ENCODE measurements at regions not wholly inside any gene's neighbourhood (a gene's known extent, or its start where the extent isn't known, plus 50 kb on each side); places are given as distances from the start of the nearest gene placed in this dataset.
"Not testable (repeated sequence)": the region's sequence is repeated elsewhere in the genome, so short reads cannot be mapped to it uniquely, and the experiment has no call there.

DNA sequence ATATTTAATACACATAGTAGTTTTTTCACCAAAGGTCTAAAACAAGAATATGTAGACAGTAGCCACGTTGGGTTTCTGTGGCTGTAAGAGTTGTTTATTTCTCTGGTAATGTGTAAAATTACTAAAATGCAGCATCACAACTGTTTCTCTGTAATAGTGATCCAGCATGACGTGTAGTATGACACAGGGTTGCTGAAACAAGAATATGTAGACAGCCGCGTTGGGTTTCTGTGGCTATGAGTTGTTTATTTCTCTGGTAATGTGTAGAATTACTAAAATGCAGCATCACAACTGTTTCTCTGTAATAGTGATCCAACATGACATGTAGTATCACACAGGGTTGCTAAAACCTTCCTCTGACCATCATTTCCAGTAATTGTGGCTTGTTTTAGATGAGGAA, 153.6 kb upstream of the ZNF717 start:
- Histone ChIP-seq H3K4me3 (no peak overlapping the region), H3K4me1 (no peaks in the 10 kb centered on the region), H3K36me3 (no peaks in the 10 kb centered on the region), H3K27me3 (no peaks in the 10 kb centered on the region), H3K9me3 (no peaks in the 10 kb centered on the region), H3K27ac (no peak overlapping the region)
- intact Hi-C loops (cut with DNase I; ENCODE audit: low total_unique reads): no loop called here
- DNase-seq: no peak
- WGBS, 5 donors: 53 to 69% (median 63%) methylated on average over 4 of the region's 4 CpGs
- TF ChIP-seq POLR2A (IDR thresholded peaks at IDR 0.05): no peak
- TF ChIP-seq EP300 (IDR thresholded peaks at IDR 0.05): no peak
- no peak for TF ChIP-seq POLR2AphosphoS5 (IDR thresholded peaks at IDR 0.05)
- TF ChIP-seq, protein P1, sequence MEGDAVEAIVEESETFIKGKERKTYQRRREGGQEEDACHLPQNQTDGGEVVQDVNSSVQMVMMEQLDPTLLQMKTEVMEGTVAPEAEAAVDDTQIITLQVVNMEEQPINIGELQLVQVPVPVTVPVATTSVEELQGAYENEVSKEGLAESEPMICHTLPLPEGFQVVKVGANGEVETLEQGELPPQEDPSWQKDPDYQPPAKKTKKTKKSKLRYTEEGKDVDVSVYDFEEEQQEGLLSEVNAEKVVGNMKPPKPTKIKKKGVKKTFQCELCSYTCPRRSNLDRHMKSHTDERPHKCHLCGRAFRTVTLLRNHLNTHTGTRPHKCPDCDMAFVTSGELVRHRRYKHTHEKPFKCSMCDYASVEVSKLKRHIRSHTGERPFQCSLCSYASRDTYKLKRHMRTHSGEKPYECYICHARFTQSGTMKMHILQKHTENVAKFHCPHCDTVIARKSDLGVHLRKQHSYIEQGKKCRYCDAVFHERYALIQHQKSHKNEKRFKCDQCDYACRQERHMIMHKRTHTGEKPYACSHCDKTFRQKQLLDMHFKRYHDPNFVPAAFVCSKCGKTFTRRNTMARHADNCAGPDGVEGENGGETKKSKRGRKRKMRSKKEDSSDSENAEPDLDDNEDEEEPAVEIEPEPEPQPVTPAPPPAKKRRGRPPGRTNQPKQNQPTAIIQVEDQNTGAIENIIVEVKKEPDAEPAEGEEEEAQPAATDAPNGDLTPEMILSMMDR (IDR thresholded peaks at IDR 0.05): no peak

DNA sequence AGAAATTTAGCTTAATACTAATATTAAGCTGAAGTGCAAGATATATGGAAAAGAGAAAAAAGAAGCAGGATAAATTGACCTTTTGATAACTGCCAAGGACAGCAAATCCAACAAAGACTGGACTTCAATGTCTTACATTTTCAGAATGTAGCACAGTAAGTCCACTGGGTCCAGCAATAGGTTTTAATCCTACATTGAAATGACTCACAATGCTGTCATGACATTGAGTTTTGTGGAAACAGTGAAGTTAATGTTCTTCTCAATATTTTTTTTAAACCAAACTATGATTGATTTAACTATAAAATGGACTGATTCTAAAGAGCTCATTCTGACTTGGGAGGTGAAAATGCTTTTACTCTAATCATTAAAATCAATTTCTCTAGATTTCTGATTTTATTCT, 166.6 kb upstream of the ZNF717 start:
- intact Hi-C loops (cut with DNase I; ENCODE audit: low total_unique reads): no loop called here
- Histone ChIP-seq H3K9me3 (no peaks in the 10 kb centered on the region), H3K27ac (no peak overlapping the region), H3K4me3 (no peak overlapping the region), H3K36me3 (no peaks in the 10 kb centered on the region), H3K27me3 (no peaks in the 10 kb centered on the region), H3K4me1 (no peaks in the 10 kb centered on the region)
- TF ChIP-seq POLR2AphosphoS5 (IDR thresholded peaks at IDR 0.05) (no peak), EP300 (IDR thresholded peaks at IDR 0.05) (no peak), POLR2A (IDR thresholded peaks at IDR 0.05) (no peak)
- TF ChIP-seq, protein P1 (IDR thresholded peaks at IDR 0.05): no peak
- DNase-seq: no peak

DNA sequence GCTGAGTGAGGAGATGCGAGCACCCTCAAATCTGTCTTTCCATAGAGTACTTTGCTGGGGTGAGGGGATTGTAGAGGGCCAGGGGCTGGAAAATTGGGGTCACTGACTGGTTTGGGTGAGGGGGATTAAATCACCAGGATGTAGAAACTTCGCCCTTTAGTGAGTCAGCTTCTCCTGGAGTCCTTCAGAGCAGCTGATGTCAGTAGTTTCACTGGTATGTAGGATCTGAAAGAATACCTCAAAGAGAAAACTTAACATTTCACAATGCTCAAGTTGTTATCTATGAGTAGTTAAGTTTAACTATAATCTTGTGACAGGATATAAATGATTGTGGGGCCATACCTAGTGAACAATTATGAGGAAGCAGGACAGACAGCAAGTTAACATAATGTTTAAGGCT, 174.7 kb upstream of the ZNF717 start:
- H3K36me3 ChIP-seq; intact Hi-C loops (cut with DNase I; ENCODE audit: low total_unique reads); DNase-seq; H3K27ac ChIP-seq; H3K27me3 ChIP-seq; H3K4me1 ChIP-seq; H3K4me3 ChIP-seq: not testable (repeated sequence)
- peaks cover 0 to 20% (median 0%) of the 10 kb centered on the region in 4 donors for H3K9me3 ChIP-seq
- WGBS, 5 donors: 61 to 81% (median 73%) methylated on average over 2 of the region's 2 CpGs

DNA sequence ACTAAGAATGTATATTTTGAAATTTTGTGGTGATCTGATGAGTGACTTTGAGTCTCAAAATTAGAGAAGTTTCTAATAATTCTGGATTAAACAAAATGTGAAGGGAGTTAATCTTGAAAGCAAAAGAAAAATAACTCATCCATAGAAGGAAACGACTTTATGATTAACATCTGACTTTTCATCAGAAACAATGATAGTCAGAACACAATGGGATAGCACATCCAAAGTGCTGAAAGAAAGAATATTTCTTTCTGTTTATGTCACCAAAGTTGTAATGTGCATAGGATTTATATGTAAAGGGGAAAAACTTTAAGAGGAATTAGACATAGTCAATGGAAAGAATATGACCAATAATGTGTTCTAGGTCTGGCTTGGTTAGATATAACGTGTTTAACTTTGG, 176.7 kb upstream of the ZNF717 start:
- H3K36me3 ChIP-seq; DNase-seq; intact Hi-C loops (cut with DNase I; ENCODE audit: low total_unique reads); H3K4me3 ChIP-seq; H3K4me1 ChIP-seq; H3K27ac ChIP-seq; H3K27me3 ChIP-seq: not testable (repeated sequence)
- 57 to 82% (median 75%) methylated on average over 2 of the region's 2 CpGs for WGBS, 5 donors
- H3K9me3 ChIP-seq: peaks cover 0 to 20% (median 0%) of the 10 kb centered on the region in 4 donors

DNA sequence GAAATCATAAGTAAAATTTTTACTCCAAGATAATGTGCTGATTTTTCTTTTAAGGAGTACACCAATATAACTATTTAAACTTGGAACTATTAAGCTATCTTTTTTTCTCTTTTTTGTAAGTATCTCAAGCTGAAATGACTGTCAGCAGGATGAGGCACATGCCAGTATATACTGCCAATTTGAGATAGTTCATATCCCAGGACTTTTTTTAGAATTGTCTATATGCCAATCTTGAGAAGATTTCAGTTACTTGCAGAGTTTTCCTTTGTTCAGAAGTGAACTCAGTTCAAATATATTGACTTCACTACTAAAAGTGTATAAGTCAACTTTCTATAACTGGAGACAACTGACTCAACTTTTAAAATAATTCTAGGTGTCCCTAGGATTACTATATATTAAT, 181.7 kb upstream of the ZNF717 start:
- Histone ChIP-seq H3K36me3 (no peaks in the 10 kb centered on the region), H3K27ac (no peak overlapping the region), H3K9me3 (peaks cover 0 to 19% (median 0%) of the 10 kb centered on the region in 4 donors), H3K27me3 (no peaks in the 10 kb centered on the region), H3K4me3 (no peak overlapping the region), H3K4me1 (no peaks in the 10 kb centered on the region)
- intact Hi-C loops (cut with DNase I; ENCODE audit: low total_unique reads): no loop called here
- DNase-seq: no peak
- TF ChIP-seq, protein P1 (IDR thresholded peaks at IDR 0.05): no peak
- TF ChIP-seq POLR2AphosphoS5 (IDR thresholded peaks at IDR 0.05) (no peak), EP300 (IDR thresholded peaks at IDR 0.05) (no peak), POLR2A (IDR thresholded peaks at IDR 0.05) (no peak)

DNA sequence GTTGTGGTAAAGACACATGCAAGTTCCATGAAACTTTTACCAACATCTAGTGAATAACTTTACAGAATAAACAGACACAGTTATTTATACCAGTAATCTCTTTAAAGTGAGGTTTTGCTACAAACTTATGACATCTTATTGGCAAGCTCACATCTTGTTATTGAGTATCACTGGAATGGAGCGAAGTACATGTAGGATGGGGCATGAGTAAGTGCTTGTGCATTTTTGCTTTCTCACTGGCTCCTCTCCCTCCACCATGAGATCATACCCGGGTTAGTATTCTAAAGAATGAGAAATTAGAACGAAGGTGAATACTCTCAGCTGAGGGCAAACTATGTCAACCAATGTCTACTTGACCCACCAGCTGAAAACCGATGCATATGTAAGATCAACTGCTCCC, 193.3 kb upstream of the ZNF717 start:
- no peaks in the 10 kb centered on the region for H3K36me3 ChIP-seq
- H3K4me3 ChIP-seq: no peak overlapping the region
- H3K27ac ChIP-seq: no peak overlapping the region
- TF ChIP-seq, protein P1 (IDR thresholded peaks at IDR 0.05): no peak
- TF ChIP-seq POLR2AphosphoS5 (IDR thresholded peaks at IDR 0.05) (no peak), POLR2A (IDR thresholded peaks at IDR 0.05) (no peak), EP300 (IDR thresholded peaks at IDR 0.05) (no peak)
- intact Hi-C loops (cut with DNase I; ENCODE audit: low total_unique reads): no loop called here
- H3K9me3 ChIP-seq: peaks cover 0 to 5% (median 2%) of the 10 kb centered on the region in 4 donors
- 61 to 76% (median 72%) methylated on average over 4 of the region's 4 CpGs for WGBS, 5 donors
- no peak for DNase-seq
- no peaks in the 10 kb centered on the region for H3K4me1 ChIP-seq
- no peaks in the 10 kb centered on the region for H3K27me3 ChIP-seq

All from stomach (tissue), 8 donors.